Gastrocnemius medialis (tissue), 4 donors: ENCODE measurements at regions not wholly inside any gene's neighbourhood (a gene's known extent, or its start where the extent isn't known, plus 50 kb on each side); places are given as distances from the start of the nearest gene placed in this dataset.

Experiments
- POLR2A ChIP-seq, 2 donors: fragments of 450-650 bp; IDR thresholded peaks; one replicate each; pipeline ENCODE4 v1.6.1; 2017; ENCODE audit warnings: antibody characterized with exemption in 2 of 2, mild to moderate bottlenecking in 2 of 2, moderate library complexity in 2 of 2
- TF ChIP-seq, protein P1 (sequence below), 5 experiments: fragments of 450-650 bp in 3 of 5; fragments of 200-600 bp in 2 of 5; sonication (generic) in 2 of 5; IDR thresholded peaks in 4 of 5; conservative IDR thresholded peaks in 1 of 5; 1 replicate in 4 of 5; 2 replicates in 1 of 5; pipeline ENCODE4 v1.5.1; 2016 to 2019; ENCODE audit warnings: antibody characterized with exemption in 5 of 5, mild to moderate bottlenecking in 3 of 5, moderate library complexity in 3 of 5

GRCh38 chr3:159252772-159253384, 451.0 kb downstream of the MFSD1 start:
- TF ChIP-seq, protein P1, sequence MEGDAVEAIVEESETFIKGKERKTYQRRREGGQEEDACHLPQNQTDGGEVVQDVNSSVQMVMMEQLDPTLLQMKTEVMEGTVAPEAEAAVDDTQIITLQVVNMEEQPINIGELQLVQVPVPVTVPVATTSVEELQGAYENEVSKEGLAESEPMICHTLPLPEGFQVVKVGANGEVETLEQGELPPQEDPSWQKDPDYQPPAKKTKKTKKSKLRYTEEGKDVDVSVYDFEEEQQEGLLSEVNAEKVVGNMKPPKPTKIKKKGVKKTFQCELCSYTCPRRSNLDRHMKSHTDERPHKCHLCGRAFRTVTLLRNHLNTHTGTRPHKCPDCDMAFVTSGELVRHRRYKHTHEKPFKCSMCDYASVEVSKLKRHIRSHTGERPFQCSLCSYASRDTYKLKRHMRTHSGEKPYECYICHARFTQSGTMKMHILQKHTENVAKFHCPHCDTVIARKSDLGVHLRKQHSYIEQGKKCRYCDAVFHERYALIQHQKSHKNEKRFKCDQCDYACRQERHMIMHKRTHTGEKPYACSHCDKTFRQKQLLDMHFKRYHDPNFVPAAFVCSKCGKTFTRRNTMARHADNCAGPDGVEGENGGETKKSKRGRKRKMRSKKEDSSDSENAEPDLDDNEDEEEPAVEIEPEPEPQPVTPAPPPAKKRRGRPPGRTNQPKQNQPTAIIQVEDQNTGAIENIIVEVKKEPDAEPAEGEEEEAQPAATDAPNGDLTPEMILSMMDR (IDR thresholded peaks at IDR 0.05 in 4 of 5, conservative IDR thresholded peaks at IDR 0.05 in 1 of 5), result no peak
- TF ChIP-seq POLR2A (IDR thresholded peaks at IDR 0.05), result no peak
